Neural progenitor cell (in vitro differentiated cells): ENCODE measurements at regions not wholly inside any gene's neighbourhood (a gene's known extent, or its start where the extent isn't known, plus 50 kb on each side); places are given as distances from the start of the nearest gene placed in this dataset.

Source experiments
- CTCF ChIP-seq: fragments of 200-600 bp; sonication (generic); IDR thresholded peaks from 2 replicates; pipeline ENCODE4 v1.5.1; 2017; ENCODE audit warnings: antibody characterized with exemption, mild to moderate bottlenecking
- EZH2 ChIP-seq: fragments of 200-600 bp; sonication (generic); IDR thresholded peaks from 2 replicates; pipeline ENCODE4 v1.6.1; 2017; ENCODE audit warnings: antibody characterized with exemption, mild to moderate bottlenecking, moderate library complexity
- EZH2phosphoT487 ChIP-seq: fragments of 200-600 bp; sonication (generic); IDR thresholded peaks from 2 replicates; pipeline ENCODE4 v1.6.1; 2017; ENCODE audit warnings: antibody characterized with exemption

GRCh38 chr9:90038763-90039162 lies 434.0 kb downstream of the GADD45G start:
- TF ChIP-seq EZH2 = no peak
- TF ChIP-seq CTCF = no peak
- no peak for TF ChIP-seq EZH2phosphoT487
